Type B pancreatic cell (in vitro differentiated cells): ENCODE measurements at regions not wholly inside any gene's neighbourhood (a gene's known extent, or its start where the extent isn't known, plus 50 kb on each side); places are given as distances from the start of the nearest gene placed in this dataset.

ENCODE experiments used
- DNase-seq: peaks from one replicate; pipeline ENCODE4 v3.0.0; 2021; ENCODE audit warnings: mixed read lengths; ENCODE audit not compliant: unreplicated experiment; ENCODE audit errors: extremely low spot score
- H3K27ac Mint-ChIP-seq: 2 replicates; pipeline ENCODE4 v1.8.0; 2021; ENCODE audit warnings: mild to moderate bottlenecking, mixed read lengths
- H3K27me3 Mint-ChIP-seq: 2 replicates; pipeline ENCODE4 v1.8.0; 2021; ENCODE audit warnings: mixed read lengths
- H3K36me3 Mint-ChIP-seq: 2 replicates; pipeline ENCODE4 v1.8.0; 2021; ENCODE audit warnings: mixed read lengths
- H3K4me1 Mint-ChIP-seq: one replicate; pipeline ENCODE4 v1.8.0; 2021; ENCODE audit warnings: mixed read lengths; ENCODE audit not compliant: unreplicated experiment
- H3K4me3 Mint-ChIP-seq: 2 replicates; pipeline ENCODE4 v1.8.0; 2021; ENCODE audit warnings: mild to moderate bottlenecking, mixed read lengths
- H3K9me3 Mint-ChIP-seq: 2 replicates; pipeline ENCODE4 v1.8.0; 2021; ENCODE audit warnings: mixed read lengths
- TF ChIP-seq, protein P1 (sequence below): fragments of 200-600 bp; sonication (generic); conservative IDR thresholded peaks from 2 replicates; pipeline ENCODE4 v1.5.0; 2021; ENCODE audit warnings: antibody characterized with exemption, mild to moderate bottlenecking

DNA sequence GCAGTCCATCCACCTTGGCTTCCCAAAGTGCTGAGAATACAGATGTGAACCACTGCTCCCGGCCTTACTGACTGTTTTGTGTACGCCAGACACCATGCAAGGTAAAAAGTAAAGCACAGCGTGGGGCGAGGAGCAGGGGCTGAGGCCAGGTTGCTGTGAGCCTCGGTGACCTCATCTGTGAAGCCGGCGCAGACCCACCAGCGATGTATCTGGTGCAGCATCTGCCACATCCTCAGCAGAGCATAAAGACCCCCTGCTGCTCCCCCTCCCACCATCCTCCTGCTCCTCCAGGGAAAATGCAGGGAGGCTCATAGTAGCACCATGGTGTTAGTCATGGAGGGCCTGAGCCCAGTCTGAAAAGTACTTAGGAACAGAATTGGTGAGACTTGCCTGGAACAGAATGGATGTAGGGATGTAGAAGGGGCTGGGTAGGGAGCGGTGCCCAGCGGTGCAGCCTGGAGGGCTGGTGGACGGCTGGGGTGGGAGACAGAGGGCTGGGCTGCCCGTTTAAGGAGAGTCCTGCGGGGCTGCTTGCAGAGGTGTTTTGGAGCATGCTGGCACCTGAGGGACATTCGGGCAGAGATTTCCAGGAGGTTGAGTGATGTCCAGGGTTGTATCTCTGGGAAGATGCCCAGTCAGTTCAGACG is 462.4 kb downstream of the BRD1 start:
- H3K9me3 Mint-ChIP-seq, result no peaks in the 10 kb centered on the region
- H3K27ac Mint-ChIP-seq, result no peak overlapping the region
- DNase-seq, result no peak
- no peaks in the 10 kb centered on the region for H3K4me1 Mint-ChIP-seq
- peaks cover 13% of the 10 kb centered on the region for H3K27me3 Mint-ChIP-seq
- H3K4me3 Mint-ChIP-seq, result no peak overlapping the region
- no peaks in the 10 kb centered on the region for H3K36me3 Mint-ChIP-seq
- TF ChIP-seq, protein P1, sequence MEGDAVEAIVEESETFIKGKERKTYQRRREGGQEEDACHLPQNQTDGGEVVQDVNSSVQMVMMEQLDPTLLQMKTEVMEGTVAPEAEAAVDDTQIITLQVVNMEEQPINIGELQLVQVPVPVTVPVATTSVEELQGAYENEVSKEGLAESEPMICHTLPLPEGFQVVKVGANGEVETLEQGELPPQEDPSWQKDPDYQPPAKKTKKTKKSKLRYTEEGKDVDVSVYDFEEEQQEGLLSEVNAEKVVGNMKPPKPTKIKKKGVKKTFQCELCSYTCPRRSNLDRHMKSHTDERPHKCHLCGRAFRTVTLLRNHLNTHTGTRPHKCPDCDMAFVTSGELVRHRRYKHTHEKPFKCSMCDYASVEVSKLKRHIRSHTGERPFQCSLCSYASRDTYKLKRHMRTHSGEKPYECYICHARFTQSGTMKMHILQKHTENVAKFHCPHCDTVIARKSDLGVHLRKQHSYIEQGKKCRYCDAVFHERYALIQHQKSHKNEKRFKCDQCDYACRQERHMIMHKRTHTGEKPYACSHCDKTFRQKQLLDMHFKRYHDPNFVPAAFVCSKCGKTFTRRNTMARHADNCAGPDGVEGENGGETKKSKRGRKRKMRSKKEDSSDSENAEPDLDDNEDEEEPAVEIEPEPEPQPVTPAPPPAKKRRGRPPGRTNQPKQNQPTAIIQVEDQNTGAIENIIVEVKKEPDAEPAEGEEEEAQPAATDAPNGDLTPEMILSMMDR, result no peak

DNA sequence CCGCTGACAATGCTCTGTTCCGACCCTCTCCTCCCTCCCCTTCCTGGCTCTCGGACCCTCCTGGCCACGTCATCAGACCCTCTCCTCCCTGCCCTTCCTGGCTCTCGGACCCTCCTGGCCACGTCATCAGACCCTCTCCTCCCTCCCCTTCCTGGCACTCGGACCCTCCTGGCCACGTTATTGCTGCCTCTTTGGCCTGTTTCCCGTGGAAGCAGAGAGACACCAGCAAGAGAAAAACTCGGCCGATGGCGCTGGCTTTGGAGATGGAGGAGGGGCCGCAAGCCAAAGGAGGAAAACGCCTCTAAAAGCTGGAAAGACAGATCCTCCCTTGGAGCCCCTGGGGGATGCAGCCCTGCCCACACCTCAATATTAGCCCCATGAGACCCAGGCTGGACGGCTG is 463.3 kb downstream of the BRD1 start:
- Mint-ChIP-seq H3K4me1 (no peaks in the 10 kb centered on the region), H3K27me3 (peaks cover 13% of the 10 kb centered on the region), H3K27ac (no peak overlapping the region), H3K9me3 (no peaks in the 10 kb centered on the region), H3K4me3 (no peak overlapping the region), H3K36me3 (no peaks in the 10 kb centered on the region)
- no peak for DNase-seq
- TF ChIP-seq, protein P1, result no peak

DNA sequence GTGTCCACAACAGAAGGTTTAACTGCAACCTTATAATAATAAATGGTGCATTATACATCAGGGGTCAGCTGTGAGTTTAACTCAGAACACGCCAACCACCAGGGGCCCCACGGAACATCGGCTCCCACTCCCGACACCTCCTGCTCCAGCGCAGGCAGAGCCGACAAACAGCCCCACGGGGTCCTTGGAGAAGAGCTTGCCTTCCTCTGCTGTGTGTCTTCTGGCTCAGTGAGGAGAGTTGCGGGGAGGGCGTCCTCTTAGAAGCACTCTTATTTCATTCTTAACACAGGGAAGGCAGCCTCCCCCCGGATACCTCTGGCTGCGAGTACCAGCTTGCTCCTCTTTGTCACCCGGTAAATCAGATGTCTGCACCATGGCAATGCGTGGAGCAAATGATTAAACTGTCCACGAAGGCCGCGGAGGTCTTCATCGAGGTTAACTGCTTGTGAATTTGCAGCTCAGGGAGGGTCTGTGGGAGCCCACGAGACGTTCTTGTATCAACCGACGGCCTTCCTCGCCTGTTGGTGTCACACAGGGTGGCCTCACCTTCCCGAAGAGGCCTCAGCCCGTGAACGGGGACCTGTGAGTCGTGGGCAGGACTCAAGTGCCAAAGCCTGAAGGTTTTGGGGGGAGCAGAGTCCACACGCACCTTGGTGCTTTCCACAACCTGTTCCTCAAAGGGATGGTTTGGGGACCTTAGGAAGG is 464.0 kb downstream of the BRD1 start:
- DNase-seq, result peak; percentile 32
- Mint-ChIP-seq H3K27me3 (peaks cover 18% of the 10 kb centered on the region), H3K4me1 (no peaks in the 10 kb centered on the region), H3K27ac (no peak overlapping the region), H3K9me3 (no peaks in the 10 kb centered on the region), H3K4me3 (no peak overlapping the region), H3K36me3 (no peaks in the 10 kb centered on the region)
- TF ChIP-seq, protein P1, result no peak

DNA sequence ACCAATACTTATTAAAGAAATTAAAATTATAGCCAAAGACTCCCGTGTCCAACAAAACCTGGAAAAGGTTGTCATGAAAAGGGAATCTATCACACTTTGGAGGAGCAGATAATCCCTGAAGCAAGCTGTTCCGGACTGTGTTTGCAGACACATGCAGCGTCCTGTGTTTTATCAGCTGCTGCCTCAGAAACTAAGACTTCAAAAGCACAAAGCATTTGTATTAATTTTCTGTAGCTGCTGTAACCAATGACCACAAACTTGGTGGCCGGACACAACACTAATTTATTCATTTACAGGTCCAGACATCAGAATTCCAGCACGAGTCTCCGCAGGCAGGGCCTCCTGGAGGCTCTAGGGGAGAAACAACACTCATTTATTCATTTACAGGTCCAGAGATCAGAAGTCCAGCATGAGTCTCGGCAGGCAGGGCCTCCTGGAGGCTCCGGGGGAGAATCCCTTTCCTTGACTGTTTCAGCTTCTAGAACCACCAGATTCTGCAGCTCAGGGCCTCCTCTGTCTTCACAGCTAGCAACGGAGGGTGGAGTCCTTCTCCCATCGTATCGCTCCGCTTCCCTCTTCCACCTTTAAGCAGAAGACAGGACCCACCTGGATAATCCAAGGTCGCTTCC is 465.3 kb downstream of the BRD1 start:
- Mint-ChIP-seq H3K4me1 (no peaks in the 10 kb centered on the region), H3K27me3 (peaks cover 15% of the 10 kb centered on the region), H3K27ac (no peak overlapping the region), H3K9me3 (no peaks in the 10 kb centered on the region), H3K4me3 (no peak overlapping the region), H3K36me3 (no peaks in the 10 kb centered on the region)
- TF ChIP-seq, protein P1, result no peak
- DNase-seq, result peak; percentile 31

DNA sequence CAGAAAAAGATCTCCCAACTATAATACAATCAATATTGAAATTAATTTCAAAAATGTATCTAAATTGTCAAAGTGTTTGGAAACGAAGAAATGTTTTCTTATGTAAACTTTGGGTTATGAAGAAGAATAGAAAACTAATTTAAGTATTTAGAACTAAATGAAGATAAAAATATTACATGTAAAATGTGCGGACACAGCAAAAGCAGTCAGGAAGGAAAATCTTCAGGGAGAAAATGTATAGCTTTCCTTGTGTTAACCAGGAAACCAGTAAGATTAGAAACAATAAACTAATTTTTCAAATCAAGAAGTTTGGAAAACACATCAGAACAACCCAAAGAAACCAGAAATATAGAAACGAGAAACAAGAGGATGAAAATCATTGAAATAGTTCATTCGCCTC is 466.5 kb downstream of the BRD1 start:
- H3K4me1 Mint-ChIP-seq, result no peaks in the 10 kb centered on the region
- no peak overlapping the region for H3K4me3 Mint-ChIP-seq
- H3K9me3 Mint-ChIP-seq, result no peaks in the 10 kb centered on the region
- TF ChIP-seq, protein P1, result no peak
- H3K36me3 Mint-ChIP-seq, result no peaks in the 10 kb centered on the region
- DNase-seq, result no peak
- H3K27me3 Mint-ChIP-seq, result peaks cover 18% of the 10 kb centered on the region
- H3K27ac Mint-ChIP-seq, result no peak overlapping the region
